OCI-LY1 (cell line): ENCODE measurements at regions not wholly inside any gene's neighbourhood (a gene's known extent, or its start where the extent isn't known, plus 50 kb on each side); places are given as distances from the start of the nearest gene placed in this dataset.

Experiments
- CTCF ChIP-seq: fragments of 200-600 bp; sonication (generic), shearing (Covaris generic); IDR thresholded peaks from 2 replicates; pipeline ENCODE4 v1.5.1; 2017; ENCODE audit warnings: mild to moderate bottlenecking, antibody characterized with exemption, low read length, moderate library complexity, mixed read lengths
- EZH2 ChIP-seq: fragments of 200-600 bp; sonication (generic), shearing (Covaris generic); IDR thresholded peaks from 2 replicates; pipeline ENCODE4 v1.8.0; 2017; ENCODE audit warnings: borderline replicate concordance, mixed run types, mild to moderate bottlenecking, antibody characterized with exemption, low read length, moderate library complexity, mixed read lengths

GRCh38 chr4:110415041-110415440 is 60.9 kb upstream of the ENPEP start:
- TF ChIP-seq CTCF: no peak
- no peak for TF ChIP-seq EZH2
